Endodermal cell (in vitro differentiated cells): ENCODE measurements at regions not wholly inside any gene's neighbourhood (a gene's known extent, or its start where the extent isn't known, plus 50 kb on each side); places are given as distances from the start of the nearest gene placed in this dataset.

Experiments used
- DNase-seq: peaks from one replicate; pipeline ENCODE4 v3.0.0-alpha.2; 2017
- H3K27ac ChIP-seq: 2 replicates; pipeline ENCODE4 v1.5.1; 2013; ENCODE audit warnings: mild to moderate bottlenecking, low read depth, low read length, moderate library complexity
- H3K27me3 ChIP-seq: 2 replicates; pipeline ENCODE4 v1.6.1; 2013; ENCODE audit warnings: mild to moderate bottlenecking, low read length, moderate library complexity; ENCODE audit not compliant: insufficient read depth, control insufficient read depth, poor library complexity, severe bottlenecking
- H3K36me3 ChIP-seq: 2 replicates; pipeline ENCODE4 v1.7.0; 2013; ENCODE audit warnings: mild to moderate bottlenecking, low read length, moderate library complexity; ENCODE audit not compliant: control insufficient read depth, insufficient read depth
- H3K4me1 ChIP-seq: one replicate; pipeline ENCODE4 v1.7.0; 2013; ENCODE audit warnings: low read length; ENCODE audit not compliant: control insufficient read depth, insufficient read depth
- H3K4me3 ChIP-seq: 2 replicates; pipeline ENCODE4 v1.5.1; 2013; ENCODE audit warnings: mild to moderate bottlenecking, low read length, moderate library complexity
- H3K9ac ChIP-seq: 2 replicates; pipeline ENCODE4 v1.6.1; 2013; ENCODE audit warnings: mild to moderate bottlenecking, low read length, moderate library complexity; ENCODE audit not compliant: poor library complexity, severe bottlenecking; ENCODE audit errors: extremely low read depth
- H3K9me3 ChIP-seq: 2 replicates; pipeline ENCODE4 v1.6.1; 2013; ENCODE audit warnings: mild to moderate bottlenecking, low read length, moderate library complexity; ENCODE audit not compliant: control insufficient read depth
- H3K27ac Mint-ChIP-seq: 2 replicates; pipeline ENCODE4 v1.8.0; 2020; ENCODE audit warnings: mixed read lengths
- H3K27me3 Mint-ChIP-seq: 2 replicates; pipeline ENCODE4 v1.8.0; 2021; ENCODE audit warnings: mild to moderate bottlenecking, mixed read lengths; ENCODE audit not compliant: insufficient read depth
- H3K36me3 Mint-ChIP-seq: 2 replicates; pipeline ENCODE4 v1.8.0; 2020; ENCODE audit warnings: low read depth, mixed read lengths
- H3K4me1 Mint-ChIP-seq: 2 replicates; pipeline ENCODE4 v1.8.0; 2020; ENCODE audit warnings: mixed read lengths
- H3K4me3 Mint-ChIP-seq: 2 replicates; pipeline ENCODE4 v1.8.0; 2020; ENCODE audit warnings: mild to moderate bottlenecking, moderate library complexity, mixed read lengths
- H3K9me3 Mint-ChIP-seq: 2 replicates; pipeline ENCODE4 v1.8.0; 2020; ENCODE audit warnings: mild to moderate bottlenecking, mixed read lengths
- CTCF ChIP-seq: fragments of 200-600 bp; sonication (generic); conservative IDR thresholded peaks from 2 replicates; pipeline ENCODE4 v1.5.0; 2021; ENCODE audit warnings: antibody characterized with exemption, mild to moderate bottlenecking
- WGBS, 2 experiments: methylation state at CpG; one replicate each; pipeline versions ENCODE4 v1.1.5 to v1.1.7; 2013; ENCODE audit warnings: missing lambda C conversion rate in 2 of 2, mixed read lengths in 1 of 2; ENCODE audit not compliant: insufficient coverage in 1 of 2, insufficient read length in 1 of 2; 5-methylcytosine and 5-hydroxymethylcytosine counted together

GRCh38 chr3:127077505-127078064 is 94.7 kb downstream of the PLXNA1 start:
- H3K4me1 Mint-ChIP-seq: no peaks in the 10 kb centered on the region
- Histone ChIP-seq H3K4me3 (no peak overlapping the region), H3K4me1 (no peaks in the 10 kb centered on the region), H3K9ac (no peak overlapping the region), H3K9me3 (no peaks in the 10 kb centered on the region), H3K36me3 (no peaks in the 10 kb centered on the region), H3K27ac (no peak overlapping the region), H3K27me3 (no peaks in the 10 kb centered on the region)
- no peak for TF ChIP-seq CTCF
- H3K27me3 Mint-ChIP-seq: peaks cover 4% of the 10 kb centered on the region
- DNase-seq: no peak
- H3K4me3 Mint-ChIP-seq: no peak overlapping the region
- H3K27ac Mint-ChIP-seq: no peak overlapping the region
- no peaks in the 10 kb centered on the region for H3K36me3 Mint-ChIP-seq
- peaks cover 10% of the 10 kb centered on the region for H3K9me3 Mint-ChIP-seq
- WGBS, 2 experiments: 83 to 90% methylated on average over 3 to 10 of the region's 10 CpGs

GRCh38 chr3:127078626-127079025 is 95.7 kb downstream of the PLXNA1 start:
- H3K4me3 Mint-ChIP-seq: no peak overlapping the region
- no peaks in the 10 kb centered on the region for H3K9me3 ChIP-seq
- H3K36me3 ChIP-seq: no peaks in the 10 kb centered on the region

GRCh38 chr3:127079211-127079610 is 96.3 kb downstream of the PLXNA1 start:
- Histone ChIP-seq H3K9ac (no peak overlapping the region), H3K4me1 (no peaks in the 10 kb centered on the region), H3K27me3 (no peaks in the 10 kb centered on the region), H3K4me3 (no peak overlapping the region), H3K36me3 (no peaks in the 10 kb centered on the region), H3K27ac (no peak overlapping the region), H3K9me3 (no peaks in the 10 kb centered on the region)
- TF ChIP-seq CTCF: no peak
- DNase-seq: no peak
- Mint-ChIP-seq H3K36me3 (no peaks in the 10 kb centered on the region), H3K9me3 (peaks cover 10% of the 10 kb centered on the region), H3K27ac (no peak overlapping the region), H3K27me3 (peaks cover 4% of the 10 kb centered on the region), H3K4me1 (no peaks in the 10 kb centered on the region), H3K4me3 (no peak overlapping the region)
- 93 to 100% methylated on average over 5 of the region's 5 CpGs for WGBS, 2 experiments

More at GRCh38 chr3:127078626-127079025, 95.7 kb downstream of the PLXNA1 start:
- no peak for DNase-seq
- 86 to 97% methylated on average over 5 to 9 of the region's 9 CpGs for WGBS, 2 experiments
- H3K4me3 ChIP-seq: no peak overlapping the region
- H3K9ac ChIP-seq: no peak overlapping the region
- Mint-ChIP-seq H3K4me1 (no peaks in the 10 kb centered on the region), H3K9me3 (peaks cover 10% of the 10 kb centered on the region), H3K27ac (no peak overlapping the region), H3K36me3 (no peaks in the 10 kb centered on the region), H3K27me3 (peaks cover 4% of the 10 kb centered on the region)
- no peak for TF ChIP-seq CTCF
- no peaks in the 10 kb centered on the region for H3K4me1 ChIP-seq
- H3K27ac ChIP-seq: no peak overlapping the region
- H3K27me3 ChIP-seq: no peaks in the 10 kb centered on the region
